ENCODE measurements at regions not wholly inside any gene's neighbourhood (a gene's known extent, or its start where the extent isn't known, plus 50 kb on each side); places are given as distances from the start of the nearest gene placed in this dataset.

- DNase-seq (ENCODE audit: low read depth), result no peak
These were observed 54.3 kb upstream of the MAGEB2 start for GRCh38 chrX:30161043-30161442.
